ENCODE measurements at regions not wholly inside any gene's neighbourhood (a gene's known extent, or its start where the extent isn't known, plus 50 kb on each side); places are given as distances from the start of the nearest gene placed in this dataset.
"Not testable (repeated sequence)": the region's sequence is repeated elsewhere in the genome, so short reads cannot be mapped to it uniquely, and the experiment has no call there.

- DNase-seq (ENCODE audit: low read depth) = no peak
- no peak overlapping the region for H3K4me3 ChIP-seq (ENCODE audit: low read length)
- TF ChIP-seq, protein P1, sequence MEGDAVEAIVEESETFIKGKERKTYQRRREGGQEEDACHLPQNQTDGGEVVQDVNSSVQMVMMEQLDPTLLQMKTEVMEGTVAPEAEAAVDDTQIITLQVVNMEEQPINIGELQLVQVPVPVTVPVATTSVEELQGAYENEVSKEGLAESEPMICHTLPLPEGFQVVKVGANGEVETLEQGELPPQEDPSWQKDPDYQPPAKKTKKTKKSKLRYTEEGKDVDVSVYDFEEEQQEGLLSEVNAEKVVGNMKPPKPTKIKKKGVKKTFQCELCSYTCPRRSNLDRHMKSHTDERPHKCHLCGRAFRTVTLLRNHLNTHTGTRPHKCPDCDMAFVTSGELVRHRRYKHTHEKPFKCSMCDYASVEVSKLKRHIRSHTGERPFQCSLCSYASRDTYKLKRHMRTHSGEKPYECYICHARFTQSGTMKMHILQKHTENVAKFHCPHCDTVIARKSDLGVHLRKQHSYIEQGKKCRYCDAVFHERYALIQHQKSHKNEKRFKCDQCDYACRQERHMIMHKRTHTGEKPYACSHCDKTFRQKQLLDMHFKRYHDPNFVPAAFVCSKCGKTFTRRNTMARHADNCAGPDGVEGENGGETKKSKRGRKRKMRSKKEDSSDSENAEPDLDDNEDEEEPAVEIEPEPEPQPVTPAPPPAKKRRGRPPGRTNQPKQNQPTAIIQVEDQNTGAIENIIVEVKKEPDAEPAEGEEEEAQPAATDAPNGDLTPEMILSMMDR (IDR thresholded peaks at IDR 0.05; ENCODE audit: insufficient read depth, low read depth, low read length, missing control alignments) = no peak
Measured at GRCh38 chr13:87536899-87537298, 134.3 kb upstream of the SLITRK5 start.

DNA sequence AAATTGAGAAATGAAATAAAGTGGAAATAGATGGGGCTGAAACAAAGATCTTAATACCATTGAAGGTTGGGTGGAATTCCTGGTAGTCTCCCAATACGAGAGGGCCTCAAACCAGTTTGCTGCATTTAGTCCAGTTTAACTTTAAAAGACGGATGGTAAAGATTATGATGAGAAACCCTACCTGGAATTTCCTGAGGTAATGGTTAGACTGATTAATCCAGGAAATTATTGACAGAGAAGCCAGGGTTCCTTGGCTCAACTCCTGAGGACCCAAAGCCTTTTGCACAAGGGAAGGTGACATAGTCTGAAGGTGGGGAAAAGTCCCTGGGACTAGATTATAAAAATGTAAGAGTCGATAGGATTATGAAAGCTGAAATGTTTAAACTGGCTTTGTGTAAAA, 133.2 kb upstream of the SLITRK5 start:
- no peak overlapping the region for H3K4me3 ChIP-seq (ENCODE audit: low read length)
- TF ChIP-seq, protein P1 (IDR thresholded peaks at IDR 0.05; ENCODE audit: insufficient read depth, low read depth, low read length, missing control alignments) = no peak
- DNase-seq (ENCODE audit: low read depth) = no peak

- no peak for DNase-seq (ENCODE audit: low read depth)
- TF ChIP-seq, protein P1 (IDR thresholded peaks at IDR 0.05; ENCODE audit: insufficient read depth, low read depth, low read length, missing control alignments) = no peak
- no peak overlapping the region for H3K4me3 ChIP-seq (ENCODE audit: low read length)
Measured at GRCh38 chr13:87538366-87539052, 132.7 kb upstream of the SLITRK5 start.

- TF ChIP-seq, protein P1 (IDR thresholded peaks at IDR 0.05; ENCODE audit: insufficient read depth, low read depth, low read length, missing control alignments) = no peak
Measured at GRCh38 chr13:87553142-87553541, 118.0 kb upstream of the SLITRK5 start.

DNA sequence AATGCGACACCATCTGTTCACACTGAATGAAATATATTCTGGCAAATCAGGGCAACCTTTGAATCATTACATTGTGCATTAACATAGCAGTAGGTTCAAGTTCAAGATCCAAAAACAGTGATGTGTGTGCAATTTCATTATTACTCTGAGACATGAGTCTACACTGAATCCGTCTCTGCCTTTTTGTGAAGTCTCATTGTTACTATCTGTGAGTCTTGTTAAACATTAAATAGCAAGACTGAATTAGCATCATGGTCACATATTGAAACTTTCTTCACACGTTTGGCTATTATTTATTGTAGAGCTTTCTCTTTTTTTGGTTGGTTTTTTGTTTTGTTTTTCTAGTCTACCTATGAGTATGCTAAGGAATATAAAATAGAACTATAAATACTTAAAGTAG, 117.1 kb upstream of the SLITRK5 start:
- no peak overlapping the region for H3K4me3 ChIP-seq (ENCODE audit: low read length)

More at GRCh38 chr13:87553142-87553541, 118.0 kb upstream of the SLITRK5 start:
- no peak for DNase-seq (ENCODE audit: low read depth)
- H3K4me3 ChIP-seq (ENCODE audit: low read length) = no peak overlapping the region

DNA sequence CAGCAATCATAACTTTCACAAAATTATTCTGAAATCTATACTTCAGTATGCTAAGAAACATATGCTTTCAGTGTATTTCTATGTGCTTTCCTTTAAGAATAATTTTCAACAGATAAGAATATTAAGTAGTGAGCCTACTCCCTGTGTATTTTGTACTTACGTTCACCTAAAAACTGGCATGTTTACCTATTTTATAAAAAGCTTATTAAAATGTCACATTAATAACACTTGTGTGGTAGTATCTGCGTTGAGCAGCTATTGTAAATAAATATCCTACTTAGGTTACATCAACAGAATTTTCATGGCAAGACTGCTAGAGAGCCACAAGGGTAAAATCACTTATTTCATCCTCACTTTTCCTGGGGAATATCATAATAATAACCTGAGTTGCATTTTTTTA, 113.4 kb upstream of the SLITRK5 start:
- TF ChIP-seq, protein P1 (IDR thresholded peaks at IDR 0.05; ENCODE audit: insufficient read depth, low read depth, low read length, missing control alignments) = no peak
- no peak overlapping the region for H3K4me3 ChIP-seq (ENCODE audit: low read length)
- no peak for DNase-seq (ENCODE audit: low read depth)

More for the DNA sequence above, 117.1 kb upstream of the SLITRK5 start:
- TF ChIP-seq, protein P1 (IDR thresholded peaks at IDR 0.05; ENCODE audit: insufficient read depth, low read depth, low read length, missing control alignments) = no peak
- no peak for DNase-seq (ENCODE audit: low read depth)

GRCh38 chr13:87561580-87561979, 109.6 kb upstream of the SLITRK5 start:
- not testable (repeated sequence) for DNase-seq (ENCODE audit: low read depth); H3K4me3 ChIP-seq (ENCODE audit: low read length)
